RPMI7951 (cell line): ENCODE measurements at regions not wholly inside any gene's neighbourhood (a gene's known extent, or its start where the extent isn't known, plus 50 kb on each side); places are given as distances from the start of the nearest gene placed in this dataset.

Experiments
- DNase-seq: peaks from one replicate; pipeline ENCODE4 v3.0.0-alpha.2; 2012; ENCODE audit warnings: low read depth

GRCh38 chr10:61356354-61356753, 96.8 kb downstream of the TMEM26 start:
- DNase-seq, result no peak

GRCh38 chr10:61355211-61355610, 98.0 kb downstream of the TMEM26 start:
- DNase-seq, result no peak

- DNase-seq, result no peak
Observed at GRCh38 chr10:61354401-61354975, 98.7 kb downstream of the TMEM26 start.

- no peak for DNase-seq
Observed at GRCh38 chr10:61350794-61351193, 102.4 kb downstream of the TMEM26 start.

GRCh38 chr10:61350068-61350467, 103.1 kb downstream of the TMEM26 start:
- DNase-seq, result no peak

- DNase-seq, result no peak
Observed at GRCh38 chr10:61346796-61347413, 106.3 kb downstream of the TMEM26 start.

- no peak for DNase-seq
Observed at GRCh38 chr10:61343796-61344195, 109.4 kb downstream of the TMEM26 start.

- no peak for DNase-seq
Observed at GRCh38 chr10:61342858-61343572, 110.2 kb downstream of the TMEM26 start.

GRCh38 chr10:61341008-61341407, 112.2 kb downstream of the TMEM26 start:
- DNase-seq, result no peak

- DNase-seq, result no peak
Observed at GRCh38 chr10:61338146-61338545, 115.0 kb downstream of the TMEM26 start.

- DNase-seq, result no peak
Observed at GRCh38 chr10:61337741-61338140, 115.4 kb downstream of the TMEM26 start.

- no peak for DNase-seq
Observed at GRCh38 chr10:61336831-61337230, 116.3 kb downstream of the TMEM26 start.

- no peak for DNase-seq
Observed at GRCh38 chr10:61335359-61335758, 117.8 kb downstream of the TMEM26 start.

GRCh38 chr10:61332581-61332980, 120.6 kb downstream of the TMEM26 start:
- no peak for DNase-seq

- no peak for DNase-seq
Observed at GRCh38 chr10:61330669-61331068, 122.5 kb downstream of the TMEM26 start.

GRCh38 chr10:61329854-61330253, 123.3 kb downstream of the TMEM26 start:
- DNase-seq, result no peak

GRCh38 chr10:61325223-61325960, 127.8 kb downstream of the TMEM26 start:
- DNase-seq, result no peak

GRCh38 chr10:61323726-61324125, 129.5 kb downstream of the TMEM26 start:
- DNase-seq, result no peak

GRCh38 chr10:61321041-61321857, 131.9 kb downstream of the TMEM26 start:
- DNase-seq, result no peak

GRCh38 chr10:61320257-61320587, 133.0 kb downstream of the TMEM26 start:
- DNase-seq, result no peak

GRCh38 chr10:61319386-61320256, 133.6 kb downstream of the TMEM26 start:
- DNase-seq, result no peak
